GM12874 (cell line): ENCODE measurements at regions not wholly inside any gene's neighbourhood (a gene's known extent, or its start where the extent isn't known, plus 50 kb on each side); places are given as distances from the start of the nearest gene placed in this dataset.

Experiments
- TF ChIP-seq, protein P1 (sequence below): IDR thresholded peaks from 2 replicates; pipeline ENCODE4 v1.5.1; 2011; ENCODE audit warnings: low read depth, mild to moderate bottlenecking, control low read depth, low read length, moderate library complexity; ENCODE audit not compliant: insufficient read depth

DNA sequence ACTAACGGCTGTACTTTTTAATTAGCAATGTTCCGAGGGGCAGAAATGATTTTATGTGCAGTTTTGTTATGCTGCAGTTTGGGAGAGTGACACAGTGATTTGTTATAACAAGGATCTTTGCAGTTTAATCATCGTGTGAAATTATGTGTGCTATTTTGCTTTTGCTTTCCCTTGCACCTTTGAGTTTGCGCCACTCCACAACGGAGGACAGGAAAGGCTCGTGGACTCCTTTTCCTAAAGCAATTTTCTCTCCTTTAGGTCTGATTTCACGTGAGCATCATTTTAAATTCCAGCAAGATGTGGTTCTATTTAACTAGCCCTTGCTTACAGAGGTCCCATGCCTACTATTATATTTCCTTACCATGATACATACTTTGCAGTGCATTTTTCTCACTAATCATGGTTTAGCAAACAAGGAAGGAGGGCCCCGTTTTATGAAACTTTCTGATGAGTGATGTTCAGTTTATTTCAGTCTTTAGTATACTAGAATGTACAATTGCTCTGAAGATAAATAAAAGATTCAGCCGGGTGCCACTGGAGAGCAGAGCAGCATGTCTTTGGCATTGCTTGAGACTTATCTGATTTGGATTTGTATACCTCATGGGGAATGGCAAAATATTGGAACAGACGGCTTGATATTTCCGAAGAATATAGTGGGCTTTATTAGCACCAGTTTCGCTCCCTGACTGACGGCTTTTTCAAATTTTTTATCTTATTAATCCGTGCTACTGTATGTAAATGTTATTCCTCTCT lies 528.2 kb upstream of the FANCL start:
- TF ChIP-seq, protein P1, sequence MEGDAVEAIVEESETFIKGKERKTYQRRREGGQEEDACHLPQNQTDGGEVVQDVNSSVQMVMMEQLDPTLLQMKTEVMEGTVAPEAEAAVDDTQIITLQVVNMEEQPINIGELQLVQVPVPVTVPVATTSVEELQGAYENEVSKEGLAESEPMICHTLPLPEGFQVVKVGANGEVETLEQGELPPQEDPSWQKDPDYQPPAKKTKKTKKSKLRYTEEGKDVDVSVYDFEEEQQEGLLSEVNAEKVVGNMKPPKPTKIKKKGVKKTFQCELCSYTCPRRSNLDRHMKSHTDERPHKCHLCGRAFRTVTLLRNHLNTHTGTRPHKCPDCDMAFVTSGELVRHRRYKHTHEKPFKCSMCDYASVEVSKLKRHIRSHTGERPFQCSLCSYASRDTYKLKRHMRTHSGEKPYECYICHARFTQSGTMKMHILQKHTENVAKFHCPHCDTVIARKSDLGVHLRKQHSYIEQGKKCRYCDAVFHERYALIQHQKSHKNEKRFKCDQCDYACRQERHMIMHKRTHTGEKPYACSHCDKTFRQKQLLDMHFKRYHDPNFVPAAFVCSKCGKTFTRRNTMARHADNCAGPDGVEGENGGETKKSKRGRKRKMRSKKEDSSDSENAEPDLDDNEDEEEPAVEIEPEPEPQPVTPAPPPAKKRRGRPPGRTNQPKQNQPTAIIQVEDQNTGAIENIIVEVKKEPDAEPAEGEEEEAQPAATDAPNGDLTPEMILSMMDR: no peak

DNA sequence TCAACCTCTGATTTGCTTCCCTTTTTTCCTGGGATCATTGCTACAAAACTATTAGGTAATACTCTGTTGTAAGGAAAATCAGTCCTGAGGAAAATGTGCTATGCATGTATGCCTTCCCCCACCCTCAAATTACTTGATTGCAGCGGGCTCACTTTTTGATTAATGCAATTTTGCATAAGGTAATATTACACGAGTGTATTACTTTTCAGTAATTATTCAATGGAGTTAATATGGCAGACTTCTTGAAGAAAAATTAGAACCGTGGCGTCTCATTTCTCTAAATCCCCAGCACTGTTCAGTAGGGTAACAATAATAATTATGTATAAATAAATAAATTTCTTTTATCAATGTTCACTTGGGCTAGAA lies 527.6 kb upstream of the FANCL start:
- TF ChIP-seq, protein P1: no peak

DNA sequence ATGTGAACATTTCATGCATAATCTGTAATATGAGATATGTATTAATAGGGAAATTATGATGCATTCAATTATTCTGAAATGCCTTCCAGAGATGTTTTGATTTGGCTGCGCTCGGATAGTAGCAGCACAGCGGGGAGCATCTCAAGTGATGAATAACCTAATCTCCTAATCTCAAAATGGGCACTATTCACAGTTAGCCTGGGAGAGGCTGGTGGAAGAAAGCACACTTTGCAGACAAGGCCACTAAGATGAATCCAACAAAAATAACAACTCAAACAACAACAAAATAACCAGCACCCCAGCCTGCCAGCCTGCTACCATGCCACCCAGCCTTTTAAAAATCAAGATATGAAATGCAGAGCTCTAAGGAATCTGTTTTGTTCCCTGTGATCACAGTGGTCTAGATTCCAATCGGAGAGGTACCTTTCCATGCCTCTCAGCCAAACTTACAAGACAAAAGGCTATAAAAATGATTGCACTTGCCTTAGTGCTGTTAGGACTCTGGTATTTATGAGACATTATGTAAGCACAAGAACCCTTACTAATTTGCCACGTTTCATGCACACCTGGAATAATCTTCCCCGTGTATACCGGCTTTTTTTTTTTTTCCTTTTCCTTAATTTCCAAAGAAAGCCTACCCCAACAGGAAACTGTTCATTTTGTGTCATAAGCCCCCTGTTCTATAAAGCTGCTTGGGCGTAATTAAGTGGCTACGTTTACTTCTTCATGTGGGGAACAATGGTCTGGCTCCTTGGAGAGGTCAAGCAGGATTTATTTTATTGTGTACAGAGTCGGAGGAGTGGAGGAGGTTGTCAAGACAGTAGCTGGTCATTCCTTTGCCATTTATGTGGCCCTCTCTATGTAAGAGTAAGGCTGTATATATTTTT lies 526.9 kb upstream of the FANCL start:
- TF ChIP-seq, protein P1: no peak

DNA sequence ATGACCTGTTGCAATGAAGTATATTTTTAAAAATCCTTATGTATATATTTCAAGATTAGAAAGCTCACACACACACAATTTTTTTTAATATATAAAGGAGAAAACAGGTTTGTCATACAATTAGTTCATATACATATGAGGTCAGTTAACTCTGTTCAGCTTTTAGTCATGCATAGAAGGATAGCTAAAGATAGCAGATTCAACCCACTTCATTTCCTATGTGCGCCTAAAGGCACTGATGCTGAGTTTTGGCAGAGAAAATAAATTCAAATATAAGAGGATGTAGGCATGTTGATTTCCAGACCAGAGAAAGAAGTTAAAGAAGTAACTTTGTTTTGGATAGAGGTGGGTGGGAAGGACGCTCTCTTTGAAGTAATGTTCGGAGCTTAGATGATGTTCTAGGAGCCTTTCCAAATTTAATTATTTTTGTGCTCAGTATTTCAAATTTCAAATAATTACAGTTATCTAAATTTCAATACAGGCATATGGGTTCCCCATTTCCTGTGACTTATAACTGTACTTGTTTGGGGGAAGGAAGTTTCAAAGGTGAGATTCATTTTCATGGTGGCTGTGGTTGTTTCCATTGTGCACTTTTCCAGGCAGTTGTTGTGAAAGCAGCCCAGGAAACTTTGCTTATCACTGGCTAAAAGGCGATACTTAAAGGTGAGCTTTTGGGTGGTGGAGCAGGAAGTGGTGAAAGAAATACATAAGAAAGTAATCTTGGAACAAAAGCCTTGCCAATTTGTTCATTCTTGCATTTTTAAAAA lies 523.4 kb upstream of the FANCL start:
- TF ChIP-seq, protein P1: no peak

DNA sequence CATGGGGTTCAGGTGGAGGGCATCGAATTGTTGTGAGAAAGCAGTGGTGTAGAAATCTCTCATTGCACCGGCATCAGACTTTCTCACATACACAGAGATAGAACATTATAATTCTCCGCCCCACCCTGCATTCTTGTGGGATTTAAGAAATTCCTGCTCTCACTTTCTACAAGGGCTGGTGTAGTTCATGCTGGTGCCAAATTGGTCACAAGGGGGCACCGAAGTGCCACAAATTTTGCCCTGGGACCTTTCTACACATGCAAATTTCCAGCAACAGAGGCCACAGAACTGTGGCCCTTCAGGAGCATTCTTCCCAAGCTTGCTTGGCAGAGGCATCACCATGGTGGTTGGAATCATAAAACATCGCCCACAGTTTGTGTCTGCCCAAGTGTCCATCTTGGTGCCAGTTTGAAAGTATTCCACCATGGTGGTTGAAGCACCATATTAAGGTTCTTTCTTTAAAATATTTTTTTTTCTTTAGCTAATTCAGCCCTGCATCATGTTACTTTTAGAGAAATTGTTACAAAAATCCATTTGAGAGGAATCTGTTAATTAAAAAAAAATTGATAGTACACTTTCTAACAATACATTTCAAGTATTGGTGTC lies 521.2 kb upstream of the FANCL start:
- TF ChIP-seq, protein P1: peak; percentile 71

DNA sequence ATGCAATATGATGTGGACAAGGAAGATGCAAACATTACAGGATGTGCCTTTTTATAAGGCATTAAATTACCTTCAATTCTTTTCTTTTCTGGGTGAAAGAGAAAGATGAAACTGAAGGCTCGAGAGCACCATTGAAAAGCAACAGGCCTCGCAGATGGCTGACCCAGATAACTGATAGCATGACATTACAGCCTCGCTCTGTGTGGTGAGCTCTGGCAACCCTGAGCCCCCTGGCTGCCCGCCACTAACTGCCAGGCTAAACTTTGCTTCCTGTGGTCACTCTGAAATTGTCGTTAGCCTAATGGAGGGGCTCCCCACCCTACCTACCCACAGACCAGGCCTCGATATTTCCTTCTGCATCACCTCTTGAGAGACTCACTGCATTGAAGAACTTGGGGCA lies 516.8 kb upstream of the FANCL start:
- TF ChIP-seq, protein P1: no peak
